ENCODE measurements at regions not wholly inside any gene's neighbourhood (a gene's known extent, or its start where the extent isn't known, plus 50 kb on each side); places are given as distances from the start of the nearest gene placed in this dataset.
"Not testable (repeated sequence)": the region's sequence is repeated elsewhere in the genome, so short reads cannot be mapped to it uniquely, and the experiment has no call there.

DNA sequence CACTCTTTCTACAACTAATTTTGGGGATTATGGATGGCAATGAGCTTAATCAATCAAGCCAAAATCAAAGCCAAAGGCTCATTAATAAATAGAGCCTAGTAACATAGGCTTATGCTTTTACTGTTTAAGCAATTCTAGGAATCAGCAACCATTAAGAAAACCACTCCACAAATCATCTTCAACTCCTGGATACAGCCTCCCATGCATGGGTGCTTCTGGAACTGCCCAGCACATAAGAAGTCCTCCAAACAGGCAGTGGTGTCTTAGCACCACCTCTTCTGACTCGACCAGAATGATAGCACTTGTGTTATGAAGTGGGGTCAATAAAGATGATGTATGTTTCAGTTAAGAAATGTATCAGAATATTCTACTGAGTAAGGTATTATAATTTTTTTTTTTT, 104.4 kb upstream of the SERPINE2 start:
- no peak for DNase-seq

DNA sequence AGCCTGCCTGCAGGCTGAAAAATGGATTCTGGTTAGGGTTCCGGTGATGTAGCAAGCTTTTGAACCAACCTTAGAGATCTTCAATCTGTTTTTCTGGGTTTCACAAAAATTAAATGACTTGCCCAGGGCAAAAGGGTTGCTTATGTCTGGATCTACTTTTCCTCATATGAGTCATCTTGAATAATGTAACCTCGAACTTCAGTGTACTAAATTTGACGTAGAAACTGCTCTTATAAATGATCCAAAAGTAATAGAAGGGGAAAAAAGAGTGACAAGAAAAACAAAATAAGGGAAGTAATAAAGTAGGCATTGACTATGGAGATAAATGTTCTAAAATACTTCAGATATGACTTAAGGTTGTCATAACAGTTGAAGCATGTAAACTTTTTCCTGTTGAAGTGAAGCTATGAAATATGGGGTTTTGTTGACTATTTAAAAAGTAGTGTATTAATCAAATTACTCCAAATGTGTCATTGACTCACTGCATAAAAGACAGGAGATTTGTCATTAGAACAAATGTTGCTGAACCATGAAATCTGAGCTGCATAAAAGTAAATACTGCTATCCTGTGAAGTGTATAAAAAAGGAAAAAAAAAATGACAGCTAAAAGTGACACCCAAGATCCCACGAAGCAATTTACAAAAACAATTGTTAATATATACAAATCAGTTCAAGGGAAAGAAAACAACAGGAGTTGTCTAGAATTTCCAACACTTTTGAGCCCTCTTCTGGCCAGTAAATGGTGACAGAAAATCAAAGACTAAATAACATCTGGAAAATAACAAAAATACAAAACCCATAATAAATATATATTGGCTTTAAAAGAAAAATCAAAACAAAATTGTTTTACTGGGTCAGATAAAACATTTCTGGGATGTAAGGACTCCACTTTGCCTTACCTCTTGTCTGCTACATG, 103.6 kb upstream of the SERPINE2 start:
- DNase-seq = no peak

DNA sequence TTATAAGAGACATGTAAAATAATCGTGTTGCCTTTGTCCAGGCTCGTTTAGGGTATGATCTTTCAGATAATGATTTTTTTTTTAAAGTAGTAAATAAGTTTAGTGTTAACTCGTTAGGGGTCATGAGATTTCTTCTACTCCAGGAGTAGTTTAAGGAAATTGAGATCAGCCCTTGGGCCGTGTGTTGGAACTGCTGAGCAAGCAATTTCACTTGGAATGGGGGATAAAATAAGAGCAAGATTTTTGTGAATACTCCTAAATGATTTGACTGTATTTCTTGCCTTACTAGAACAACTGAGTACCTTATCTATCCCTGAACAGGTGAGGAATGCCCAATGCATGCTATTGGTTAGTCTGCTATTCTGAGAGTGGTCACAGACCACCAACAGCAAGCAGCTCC, 102.2 kb upstream of the SERPINE2 start:
- DNase-seq = no peak

DNA sequence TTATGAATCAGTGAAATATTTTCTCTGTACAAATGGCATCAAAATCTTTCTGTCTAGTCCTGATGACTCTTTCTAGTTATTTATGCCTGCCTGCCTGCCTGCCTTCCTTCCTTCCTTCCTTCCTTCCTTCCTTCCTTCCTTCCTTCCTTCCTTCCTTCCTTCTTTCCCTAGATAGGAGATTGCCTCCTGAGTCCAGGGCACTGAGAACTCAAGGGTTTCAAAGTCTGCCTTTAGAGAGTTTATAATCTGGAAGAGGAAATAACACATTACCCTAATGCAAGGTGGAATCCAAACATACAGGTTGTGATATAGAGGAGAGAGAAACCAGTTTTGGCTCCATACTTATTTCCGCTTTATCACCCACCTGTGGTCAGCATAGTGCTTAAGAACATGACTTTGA, 98.1 kb upstream of the SERPINE2 start:
- no peak for DNase-seq

DNA sequence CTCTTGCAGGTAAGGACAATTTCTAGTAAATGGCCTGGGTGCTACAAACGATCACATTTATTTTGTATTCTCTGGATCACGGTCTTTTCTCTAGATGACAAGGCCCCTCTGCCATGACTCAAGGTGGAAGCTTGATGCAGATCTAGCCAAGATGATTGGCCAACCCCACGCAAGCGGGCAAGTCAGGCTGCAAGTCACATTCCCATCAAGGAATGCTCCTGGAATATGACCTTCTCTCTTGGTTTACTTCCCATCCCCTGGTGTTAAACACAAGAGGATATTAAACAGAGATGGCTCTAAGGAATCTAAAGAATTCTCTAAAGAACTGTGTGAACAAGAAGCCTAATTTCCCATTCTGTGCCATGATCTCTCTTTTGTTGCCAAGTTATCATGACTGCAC, 97.3 kb upstream of the SERPINE2 start:
- no peak for DNase-seq

DNA sequence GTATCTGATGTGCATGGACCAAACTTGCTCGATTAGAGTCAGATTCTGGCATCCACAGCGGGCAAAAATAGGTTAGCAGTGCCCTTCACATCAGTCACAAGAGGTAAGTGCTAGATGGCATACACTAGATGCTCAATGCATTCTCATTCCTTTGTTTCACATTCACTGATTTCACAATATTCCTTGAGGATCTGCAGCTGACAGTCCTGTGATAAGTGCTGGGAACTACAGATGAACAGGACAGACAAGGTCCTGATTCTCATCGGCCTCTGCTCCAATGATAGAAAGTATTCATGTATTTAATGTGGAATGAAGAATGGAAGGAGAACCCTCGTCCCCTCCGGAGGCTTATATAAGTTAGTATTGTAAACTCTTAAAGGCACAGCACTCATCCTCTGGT, 96.8 kb upstream of the SERPINE2 start:
- DNase-seq = no peak

DNA sequence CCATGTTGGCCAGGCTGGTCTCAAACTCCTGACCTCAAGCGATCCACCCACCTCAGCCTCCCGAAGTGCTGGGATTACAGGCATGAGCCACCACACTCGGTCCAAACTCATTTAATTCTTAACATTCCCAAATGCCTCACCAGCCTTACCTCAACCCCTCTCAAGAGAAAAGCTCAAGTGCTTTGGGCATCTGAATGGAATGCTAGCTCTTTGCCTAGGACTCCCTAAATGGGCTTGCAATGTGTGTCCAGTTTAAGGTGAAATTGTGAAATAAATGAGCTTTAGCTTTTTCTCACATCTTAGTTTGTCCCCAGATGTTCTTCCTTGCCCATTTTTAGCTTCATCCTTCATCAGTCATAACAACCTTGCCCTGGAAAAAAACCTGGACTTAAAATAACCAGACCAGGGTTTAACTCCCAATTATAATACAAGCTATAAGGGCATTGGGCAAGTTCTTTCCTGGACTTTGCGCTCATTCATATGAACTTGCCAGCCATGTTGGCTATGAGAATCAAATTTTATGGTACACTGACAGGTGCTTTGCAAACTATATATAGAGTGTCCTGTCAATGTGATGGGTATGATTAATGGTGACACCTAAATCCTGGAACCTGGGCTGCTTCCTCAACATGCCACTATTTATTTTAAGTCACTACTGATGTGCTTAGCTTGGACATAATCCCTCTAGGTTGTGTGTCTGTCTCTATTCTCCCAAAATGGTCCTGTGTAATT, 95.1 kb upstream of the SERPINE2 start:
- DNase-seq = no peak

DNA sequence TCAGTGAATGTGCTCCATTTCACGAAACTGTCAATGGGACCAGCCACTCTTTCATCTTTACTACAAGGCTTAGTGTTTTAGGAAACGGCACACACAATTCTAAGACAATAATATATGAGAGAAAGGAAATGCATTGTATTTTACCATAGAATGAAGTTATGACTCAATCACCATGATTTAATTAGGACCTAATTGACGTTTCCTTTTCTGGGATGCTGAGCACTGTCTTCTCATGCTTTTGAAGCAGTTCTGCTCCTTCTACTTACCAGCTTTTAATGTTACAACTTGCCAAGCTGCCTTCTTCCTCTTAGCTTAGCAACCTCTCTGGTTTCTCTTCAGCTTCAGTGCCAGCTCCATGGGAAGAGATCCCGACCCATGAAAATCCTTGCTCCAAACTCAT, 94.3 kb upstream of the SERPINE2 start:
- DNase-seq = no peak

DNA sequence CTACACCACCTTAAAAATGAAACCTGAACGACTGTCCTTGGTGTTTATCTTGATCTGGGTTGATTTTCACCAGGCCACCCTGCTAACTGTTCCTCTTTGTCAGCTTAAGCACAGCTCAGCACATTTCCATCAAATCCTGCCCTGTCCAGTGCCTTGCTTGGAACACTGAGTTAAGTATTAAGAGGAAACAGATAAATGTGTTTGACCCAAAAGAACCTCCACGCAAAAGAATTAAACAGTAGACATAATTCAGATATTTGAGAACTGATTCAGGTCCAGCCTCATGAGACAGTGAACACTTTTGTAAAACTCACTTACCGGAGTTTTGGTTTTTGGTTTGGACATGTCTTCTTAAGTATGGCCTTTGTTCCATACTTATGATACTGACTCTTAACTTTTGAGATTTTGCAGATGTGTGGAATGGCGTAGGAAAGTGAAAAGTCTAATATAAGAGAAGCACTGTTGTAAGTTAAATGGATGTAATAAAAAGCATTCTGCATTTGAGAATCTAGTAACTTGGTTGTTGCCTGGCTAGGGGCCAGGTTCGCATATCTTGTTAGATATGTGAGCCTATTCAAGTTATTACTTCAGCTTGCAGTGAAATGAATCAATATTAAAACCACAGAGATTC, 88.9 kb upstream of the SERPINE2 start:
- no peak for DNase-seq

DNA sequence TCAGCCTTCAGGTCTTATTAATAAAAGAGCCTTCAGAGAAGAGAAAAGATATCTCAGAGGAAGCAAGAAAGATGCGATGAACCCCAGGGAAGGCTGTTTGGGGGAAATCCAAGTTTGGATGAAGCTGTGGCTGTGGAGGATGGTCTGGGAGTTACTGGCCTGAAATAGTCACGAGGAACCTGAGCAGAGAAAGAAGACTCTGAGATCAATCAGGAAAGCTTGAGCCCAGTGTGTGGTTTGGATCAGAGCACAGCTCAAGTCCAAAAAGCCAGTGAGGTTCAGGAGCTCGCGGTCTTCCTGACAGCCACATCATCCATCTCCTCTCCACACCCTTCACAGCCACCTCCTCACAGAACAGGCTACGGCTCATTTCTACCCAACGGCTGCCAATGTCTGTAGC, 87.4 kb upstream of the SERPINE2 start:
- DNase-seq = no peak

DNA sequence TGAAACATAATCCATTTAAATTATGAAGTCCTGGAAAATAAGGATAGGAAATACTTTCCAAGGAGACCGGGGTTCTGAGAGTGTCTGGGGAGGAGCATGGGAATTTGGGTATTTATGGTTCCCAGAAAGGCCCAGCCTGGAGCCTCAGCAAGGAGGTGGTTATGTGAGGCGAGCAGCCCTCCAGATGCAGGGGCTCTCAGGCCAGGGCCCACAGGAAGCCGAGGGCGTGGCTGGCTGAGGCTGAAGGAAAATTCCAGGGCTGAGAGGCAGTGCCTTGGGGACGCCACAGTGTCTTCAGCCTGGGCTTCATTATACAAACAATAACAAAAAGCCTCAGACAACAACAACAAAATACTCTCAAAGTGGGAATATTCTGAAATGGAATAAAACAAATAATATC, 86.9 kb upstream of the SERPINE2 start:
- no peak for DNase-seq

DNA sequence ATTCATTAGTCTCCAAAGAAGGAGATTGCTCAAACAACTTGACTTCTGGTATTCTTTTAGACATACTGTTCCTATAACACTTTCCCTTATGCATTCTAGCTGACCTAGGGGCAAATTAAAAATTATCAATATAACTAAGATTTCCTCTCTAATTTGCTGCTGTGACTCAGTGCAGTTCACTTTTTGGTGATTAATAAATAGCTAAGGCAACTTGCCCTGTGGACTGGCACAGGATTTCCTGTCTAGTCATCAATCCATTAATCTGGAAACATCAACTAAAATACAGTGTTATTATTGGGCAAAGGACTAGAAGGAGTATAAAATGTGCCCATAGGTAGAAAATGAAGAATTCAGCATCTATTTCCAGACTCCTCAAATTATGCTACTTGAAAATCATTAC, 83.5 kb upstream of the SERPINE2 start:
- DNase-seq = no peak

DNA sequence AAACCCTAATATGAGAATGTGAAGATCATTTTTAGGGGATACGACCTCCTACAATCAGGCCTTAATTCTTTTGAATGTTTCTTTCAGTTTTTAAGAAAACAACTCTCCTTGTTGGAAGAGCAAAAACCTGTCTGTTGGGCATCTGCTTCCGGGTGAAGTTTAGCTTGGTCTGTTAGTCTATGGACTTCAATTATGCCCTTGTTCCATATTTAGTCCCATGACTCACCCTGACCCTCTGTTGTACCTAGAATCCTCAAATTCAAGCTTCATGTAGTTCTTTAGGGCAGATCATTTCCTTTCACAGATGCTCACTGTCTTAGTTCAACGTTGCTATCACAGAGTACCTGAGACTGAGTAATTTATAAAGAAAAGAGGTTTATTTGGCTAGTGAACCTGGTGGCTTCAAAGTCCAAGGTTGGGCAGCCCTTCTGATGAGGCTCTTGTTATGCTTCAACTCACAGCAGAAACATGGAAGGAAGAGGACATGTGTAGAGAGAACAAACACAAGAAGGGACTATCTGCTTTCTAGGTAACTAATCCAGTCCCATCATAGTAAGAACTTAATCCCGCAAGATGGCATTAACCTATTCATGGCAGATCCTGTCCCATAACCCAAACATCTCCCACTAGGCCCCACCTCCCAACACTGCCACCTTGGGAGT, 82.5 kb upstream of the SERPINE2 start:
- no peak for DNase-seq

DNA sequence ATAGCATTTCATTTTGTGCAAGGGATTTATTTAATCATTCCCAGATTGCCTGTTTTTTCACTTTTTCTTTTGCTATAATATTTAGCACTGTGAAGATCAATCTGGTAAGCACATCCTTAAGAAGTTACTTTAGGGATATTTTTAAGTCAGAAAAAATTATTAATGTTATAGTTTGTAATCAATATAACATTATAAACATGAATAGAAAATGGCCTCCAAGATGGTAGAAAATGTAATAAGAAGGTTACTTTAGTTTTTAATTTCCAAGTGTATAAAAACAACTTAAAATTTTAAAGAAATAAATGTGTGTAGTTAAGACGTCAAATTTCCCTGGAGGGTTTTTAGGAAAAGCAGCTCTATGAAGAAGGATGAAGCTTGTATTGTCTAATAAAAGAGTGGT, 81.9 kb upstream of the SERPINE2 start:
- DNase-seq = no peak

DNA sequence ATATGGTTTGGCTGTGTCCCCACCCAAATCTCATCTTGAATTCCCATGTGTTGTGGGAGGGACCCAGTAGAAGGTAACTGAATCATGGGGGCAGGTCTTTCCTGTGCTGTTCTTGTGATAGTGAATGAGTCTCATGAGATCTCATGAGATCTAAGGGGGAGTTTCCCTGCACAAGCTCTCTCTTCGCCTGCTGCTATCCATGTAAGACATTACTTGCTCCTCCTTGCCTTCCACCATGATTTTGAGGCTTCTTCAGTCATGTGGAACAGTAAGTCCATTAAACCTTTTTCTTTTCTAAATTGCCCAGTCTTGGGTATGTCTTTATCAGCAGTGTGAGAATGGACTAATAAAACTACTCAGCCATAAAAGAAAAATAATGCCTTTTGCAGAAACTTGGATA, 80.8 kb upstream of the SERPINE2 start:
- not testable (repeated sequence) for DNase-seq

DNA sequence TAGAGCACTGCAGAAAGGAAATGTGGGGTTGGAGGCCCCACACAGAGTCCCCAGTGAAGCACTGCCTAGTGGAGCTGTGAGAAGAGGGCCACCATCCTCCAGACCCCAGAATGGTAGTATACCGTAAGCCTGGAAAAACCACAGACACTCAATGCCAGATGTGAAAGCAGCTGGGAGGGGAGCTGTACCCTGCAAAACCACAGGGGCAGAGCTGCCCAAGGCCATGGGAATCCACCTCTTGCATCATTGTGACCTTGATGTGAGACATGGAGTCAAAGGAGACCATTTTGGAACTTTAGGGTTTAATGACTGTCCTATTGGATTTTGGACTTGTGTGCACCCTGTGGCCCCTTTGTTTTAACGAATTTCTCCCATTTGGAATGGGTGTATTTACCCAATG, 75.3 kb upstream of the SERPINE2 start:
- no peak for DNase-seq

DNA sequence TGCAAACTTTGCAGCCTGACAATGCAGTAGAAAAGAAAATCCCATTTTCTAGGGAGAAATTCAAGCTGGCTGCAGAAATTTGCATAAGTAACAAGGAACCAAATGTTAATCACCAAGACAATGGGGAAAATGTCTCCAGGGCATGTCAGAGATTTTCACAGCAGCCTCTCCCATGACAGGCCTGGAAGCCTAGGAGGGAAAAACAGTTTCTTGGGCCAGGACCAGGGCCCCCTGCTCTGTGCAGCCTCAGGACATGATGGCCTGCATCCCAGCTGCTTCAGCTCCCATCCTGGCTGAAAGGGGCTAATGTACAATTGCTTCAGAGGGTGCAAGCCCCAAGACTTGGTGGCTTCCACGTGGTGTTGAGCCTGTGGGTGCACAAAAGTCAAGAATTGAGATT, 74.8 kb upstream of the SERPINE2 start:
- DNase-seq = not testable (repeated sequence)

DNA sequence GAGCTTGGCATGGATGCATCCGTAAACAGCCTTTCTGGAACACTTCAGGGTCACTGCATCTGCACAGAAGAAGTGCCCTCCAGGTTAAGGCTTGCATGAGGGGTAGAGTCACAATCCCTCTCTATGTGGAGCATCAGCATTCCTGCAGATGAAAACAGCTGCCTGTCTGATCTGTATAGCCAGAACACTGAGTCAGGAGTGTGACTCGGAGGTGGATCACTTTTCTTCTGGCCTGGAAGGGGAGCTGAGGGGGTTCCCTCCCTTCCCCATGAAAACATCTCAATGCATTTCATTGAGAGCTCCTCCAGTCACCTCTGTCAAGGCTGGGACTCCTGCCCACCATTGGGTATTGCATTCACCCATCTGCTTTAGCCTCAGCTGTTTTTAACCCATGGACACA, 72.5 kb upstream of the SERPINE2 start:
- no peak for DNase-seq

DNA sequence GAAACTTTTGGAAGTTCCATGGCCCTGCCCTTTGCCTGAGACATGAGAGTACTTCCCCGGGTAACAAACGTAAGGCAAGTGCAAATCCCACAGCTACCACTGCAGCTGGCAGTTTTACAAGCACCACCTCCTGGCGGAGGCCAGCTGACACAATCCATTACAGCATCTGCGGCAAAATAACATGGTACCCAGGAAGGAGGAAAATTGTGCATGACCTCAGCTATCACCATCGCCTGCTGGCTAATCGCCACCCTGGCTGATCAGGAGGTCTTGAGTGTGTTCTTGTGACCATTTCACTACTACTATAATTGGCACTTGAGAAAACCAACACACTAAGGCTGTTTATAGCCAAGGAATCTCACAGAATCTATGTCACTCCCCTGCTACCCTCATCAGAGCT, 71.7 kb upstream of the SERPINE2 start:
- DNase-seq = no peak

DNA sequence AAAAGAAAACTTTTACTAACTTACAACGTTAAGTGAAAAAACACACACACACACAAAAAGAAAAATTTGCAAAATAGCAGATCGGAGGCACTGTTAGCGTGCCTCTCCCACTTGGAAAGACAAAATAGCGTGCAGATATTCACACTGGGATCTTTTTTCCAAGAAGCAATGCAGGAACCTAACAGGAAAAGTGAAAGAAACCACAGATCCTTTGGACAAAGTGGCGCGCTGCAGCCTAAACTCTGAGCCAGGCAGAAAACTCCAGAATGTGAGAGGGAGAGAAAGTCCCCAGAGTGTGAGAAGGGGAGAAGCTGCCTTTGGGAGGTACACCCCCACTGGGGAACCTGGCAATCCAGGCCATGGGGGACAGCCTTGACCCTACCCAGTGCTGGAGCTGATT, 70.7 kb upstream of the SERPINE2 start:
- no peak for DNase-seq

DNA sequence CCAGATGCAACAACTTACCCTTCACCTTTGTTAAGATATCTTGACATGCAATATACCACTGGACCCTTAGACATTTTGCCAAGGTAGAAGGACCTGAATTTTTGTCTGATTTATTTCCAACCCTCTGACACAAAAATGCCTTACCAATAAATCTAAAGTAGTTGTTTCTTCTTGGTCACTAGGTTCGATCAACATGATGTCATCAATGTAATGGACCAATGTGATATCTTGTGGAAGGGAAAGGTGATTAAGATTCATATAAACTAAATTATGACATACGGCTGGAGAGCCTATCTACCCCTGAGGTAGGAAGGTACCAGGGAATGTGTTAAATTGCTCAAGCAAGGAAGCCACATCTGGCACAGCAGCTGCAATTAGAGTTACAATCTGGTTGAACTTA, 67.7 kb upstream of the SERPINE2 start:
- no peak for DNase-seq

DNA sequence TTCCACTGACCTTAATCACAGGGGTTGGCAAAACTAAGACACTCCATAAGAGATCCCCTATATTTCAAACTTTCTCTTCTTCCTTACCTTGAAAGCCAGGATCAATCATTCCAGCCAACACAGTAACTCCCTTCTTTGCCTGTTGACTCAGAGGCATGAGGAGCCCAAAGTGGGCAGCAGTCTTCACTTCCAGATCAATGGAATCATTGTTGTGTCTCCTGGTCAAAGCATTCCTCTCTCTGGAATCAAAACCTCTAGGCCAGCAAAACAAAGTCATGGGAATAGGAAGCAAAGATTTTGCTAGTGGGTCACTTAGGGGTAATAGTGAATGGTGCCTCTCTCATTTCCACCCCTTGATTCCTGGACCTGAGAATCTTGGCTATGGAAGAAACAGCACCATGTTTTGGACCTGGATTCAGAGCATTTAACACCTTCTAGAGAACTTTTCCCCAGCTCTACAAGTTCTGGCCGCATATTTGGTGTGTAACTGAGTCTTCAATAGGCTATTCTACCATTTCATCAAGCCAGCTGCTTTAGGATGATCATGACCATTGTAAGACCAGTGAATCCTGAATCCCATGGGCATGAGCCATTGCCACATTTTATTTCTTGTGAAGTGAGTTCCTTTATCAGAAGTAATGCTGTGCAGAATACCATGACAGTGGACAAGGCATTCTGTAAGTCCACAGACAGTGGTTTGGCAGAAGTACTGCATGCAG, 65.7 kb upstream of the SERPINE2 start:
- no peak for DNase-seq

DNA sequence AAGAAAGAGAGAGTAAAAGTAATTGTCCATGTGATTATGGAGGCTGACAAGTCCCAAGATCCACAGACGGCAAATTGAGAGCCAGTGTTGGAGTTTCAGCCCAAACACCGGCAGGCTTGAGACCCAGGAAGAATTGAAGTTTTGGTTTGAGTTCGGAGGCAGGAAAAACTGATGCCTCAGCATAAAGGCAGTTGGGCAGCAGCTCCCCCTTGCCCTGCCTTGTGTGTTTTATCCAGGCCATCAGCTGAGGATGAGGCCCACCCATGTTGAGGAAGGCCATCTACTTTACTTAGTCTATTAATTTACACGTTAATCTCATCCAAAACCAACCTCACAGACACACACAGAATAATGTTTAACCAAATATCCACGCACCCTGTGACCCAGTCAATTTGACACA, 64.6 kb upstream of the SERPINE2 start:
- DNase-seq = no peak

Measured in NCI-H146 (cell line).